GM18907 (cell line): ENCODE measurements at regions not wholly inside any gene's neighbourhood (a gene's known extent, or its start where the extent isn't known, plus 50 kb on each side); places are given as distances from the start of the nearest gene placed in this dataset.
"Not testable (repeated sequence)": the region's sequence is repeated elsewhere in the genome, so short reads cannot be mapped to it uniquely, and the experiment has no call there.

Experiments
- ATAC-seq: cut with Tn5 transposase; IDR thresholded peaks from one replicate; pipeline ENCODE4 v1.9.1; 2021; ENCODE audit warnings: mild to moderate bottlenecking, moderate library complexity; ENCODE audit not compliant: unreplicated experiment

- no peak for ATAC-seq
These were observed 112.2 kb upstream of the ADRA1B start for GRCh38 chr5:159804121-159804520.

GRCh38 chr5:159805021-159805420 is 111.3 kb upstream of the ADRA1B start:
- no peak for ATAC-seq

- ATAC-seq = not testable (repeated sequence)
These were observed 109.1 kb upstream of the ADRA1B start for GRCh38 chr5:159807135-159807534.

- ATAC-seq = no peak
These were observed 108.7 kb upstream of the ADRA1B start for GRCh38 chr5:159807586-159807985.

- ATAC-seq = no peak
These were observed 104.6 kb upstream of the ADRA1B start for GRCh38 chr5:159811712-159812111.

- not testable (repeated sequence) for ATAC-seq
These were observed 103.5 kb upstream of the ADRA1B start for GRCh38 chr5:159812759-159813158.

- ATAC-seq = no peak
These were observed 102.1 kb upstream of the ADRA1B start for GRCh38 chr5:159814222-159814621.

- ATAC-seq = no peak
These were observed 101.3 kb upstream of the ADRA1B start for GRCh38 chr5:159814805-159815585.

GRCh38 chr5:159817262-159818029 is 98.8 kb upstream of the ADRA1B start:
- no peak for ATAC-seq

GRCh38 chr5:159819591-159820411 is 96.5 kb upstream of the ADRA1B start:
- no peak for ATAC-seq

- no peak for ATAC-seq
These were observed 95.6 kb upstream of the ADRA1B start for GRCh38 chr5:159820692-159821091.

GRCh38 chr5:159821461-159821940 is 94.8 kb upstream of the ADRA1B start:
- ATAC-seq = no peak

GRCh38 chr5:159824188-159825161 is 91.8 kb upstream of the ADRA1B start:
- no peak for ATAC-seq

GRCh38 chr5:159825551-159826051 is 90.7 kb upstream of the ADRA1B start:
- no peak for ATAC-seq

GRCh38 chr5:159826351-159827214 is 89.7 kb upstream of the ADRA1B start:
- peak; percentile 97 for ATAC-seq

GRCh38 chr5:159827861-159828260 is 88.4 kb upstream of the ADRA1B start:
- no peak for ATAC-seq

GRCh38 chr5:159832073-159832472 is 84.2 kb upstream of the ADRA1B start:
- ATAC-seq = no peak

GRCh38 chr5:159833088-159833487 is 83.2 kb upstream of the ADRA1B start:
- ATAC-seq = no peak

- ATAC-seq = no peak
These were observed 82.4 kb upstream of the ADRA1B start for GRCh38 chr5:159833846-159834245.
